ENCODE measurements at regions not wholly inside any gene's neighbourhood (a gene's known extent, or its start where the extent isn't known, plus 50 kb on each side); places are given as distances from the start of the nearest gene placed in this dataset.

- TF ChIP-seq CTCF (IDR thresholded peaks at IDR 0.05) (no peak), POLR2A (IDR thresholded peaks at IDR 0.05) (no peak)
Measured at GRCh38 chr7:19375976-19376375, 230.8 kb upstream of the FERD3L start.

All from right lobe of liver (tissue), 4 donors.